Effector CD4-positive, alpha-beta T cell (primary cell): ENCODE measurements at regions not wholly inside any gene's neighbourhood (a gene's known extent, or its start where the extent isn't known, plus 50 kb on each side); places are given as distances from the start of the nearest gene placed in this dataset.
"Not testable (repeated sequence)": the region's sequence is repeated elsewhere in the genome, so short reads cannot be mapped to it uniquely, and the experiment has no call there.

ENCODE experiments used
- DNase-seq: peaks from one replicate; pipeline ENCODE4 v3.0.0-alpha.2; 2020

- no peak for DNase-seq
These were observed 405.1 kb upstream of the PTGER4 start for GRCh38 chr5:40274568-40274967.

- no peak for DNase-seq
These were observed 405.8 kb upstream of the PTGER4 start for GRCh38 chr5:40273936-40274335.

GRCh38 chr5:40271476-40271875, 408.2 kb upstream of the PTGER4 start:
- no peak for DNase-seq

GRCh38 chr5:40270274-40270845, 409.4 kb upstream of the PTGER4 start:
- DNase-seq, result no peak

- no peak for DNase-seq
These were observed 411.6 kb upstream of the PTGER4 start for GRCh38 chr5:40268088-40268487.

GRCh38 chr5:40266952-40267351, 412.8 kb upstream of the PTGER4 start:
- no peak for DNase-seq

- DNase-seq, result no peak
These were observed 417.7 kb upstream of the PTGER4 start for GRCh38 chr5:40261984-40262383.

- no peak for DNase-seq
These were observed 419.4 kb upstream of the PTGER4 start for GRCh38 chr5:40260361-40260760.

GRCh38 chr5:40258222-40258621, 421.5 kb upstream of the PTGER4 start:
- DNase-seq, result no peak

- DNase-seq, result no peak
These were observed 439.0 kb upstream of the PTGER4 start for GRCh38 chr5:40240671-40241070.

- DNase-seq, result no peak
These were observed 439.6 kb upstream of the PTGER4 start for GRCh38 chr5:40240111-40240510.

GRCh38 chr5:40238066-40238745, 441.5 kb upstream of the PTGER4 start:
- DNase-seq, result no peak

- DNase-seq, result no peak
These were observed 444.0 kb upstream of the PTGER4 start for GRCh38 chr5:40235471-40236400.

- no peak for DNase-seq
These were observed 446.4 kb upstream of the PTGER4 start for GRCh38 chr5:40233268-40233667.

- DNase-seq, result no peak
These were observed 451.8 kb upstream of the PTGER4 start for GRCh38 chr5:40227931-40228330.

GRCh38 chr5:40227366-40227765, 452.3 kb upstream of the PTGER4 start:
- DNase-seq, result no peak

- DNase-seq, result no peak
These were observed 452.8 kb upstream of the PTGER4 start for GRCh38 chr5:40226906-40227305.

- not testable (repeated sequence) for DNase-seq
These were observed 454.6 kb upstream of the PTGER4 start for GRCh38 chr5:40225147-40225546.

GRCh38 chr5:40224421-40224820, 455.3 kb upstream of the PTGER4 start:
- no peak for DNase-seq

GRCh38 chr5:40223884-40224402, 455.8 kb upstream of the PTGER4 start:
- DNase-seq, result no peak

GRCh38 chr5:40221796-40222195, 457.9 kb upstream of the PTGER4 start:
- DNase-seq, result no peak

GRCh38 chr5:40221255-40221654, 458.5 kb upstream of the PTGER4 start:
- DNase-seq, result no peak

GRCh38 chr5:40220260-40220659, 459.5 kb upstream of the PTGER4 start:
- DNase-seq, result no peak

- no peak for DNase-seq
These were observed 462.2 kb upstream of the PTGER4 start for GRCh38 chr5:40217553-40217952.
